ENCODE measurements at regions not wholly inside any gene's neighbourhood (a gene's known extent, or its start where the extent isn't known, plus 50 kb on each side); places are given as distances from the start of the nearest gene placed in this dataset.
"Not testable (repeated sequence)": the region's sequence is repeated elsewhere in the genome, so short reads cannot be mapped to it uniquely, and the experiment has no call there.

- Histone ChIP-seq H3K27ac (ENCODE audit: low read length) (no peak overlapping the region), H3K27me3 (ENCODE audit: control insufficient read depth, insufficient read depth, low read length) (no peaks in the 10 kb centered on the region), H3K4me1 (ENCODE audit: control insufficient read depth, insufficient read depth, low read length) (no peaks in the 10 kb centered on the region), H3K36me3 (ENCODE audit: control insufficient read depth, insufficient read depth, low read length) (no peaks in the 10 kb centered on the region), H3K4me3 (ENCODE audit: low read length) (no peak overlapping the region), H3K9me3 (replicated peaks; ENCODE audit: control insufficient read depth, low read depth, low read length) (no peaks in the 10 kb centered on the region)
- 69% methylated on average over 13 of the region's 20 CpGs for WGBS (ENCODE audit: insufficient coverage)
- no peak for DNase-seq
Measured at GRCh38 chr7:156576216-156577058, 64.1 kb upstream of the RNF32 start.

DNA sequence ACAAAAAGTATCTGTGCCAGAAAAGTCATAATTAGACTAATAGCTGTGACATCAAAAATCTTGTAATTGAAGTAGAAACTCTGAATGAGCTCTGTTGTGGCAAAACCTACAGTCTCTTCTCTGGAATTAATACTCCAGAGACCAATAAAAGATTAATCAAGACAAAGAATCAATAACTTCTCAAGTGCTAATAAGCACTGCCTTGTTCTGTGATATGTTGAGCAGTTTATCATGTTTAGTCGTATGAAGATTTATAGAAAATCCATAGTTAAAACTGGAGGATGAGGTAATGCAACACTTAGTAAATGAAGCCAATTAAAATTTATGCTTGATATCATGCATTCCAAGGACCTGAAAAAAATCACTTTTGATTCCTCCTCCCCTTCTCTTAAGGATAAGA is 72.3 kb upstream of the RNF32 start:
- Histone ChIP-seq H3K36me3 (ENCODE audit: control insufficient read depth, insufficient read depth, low read length) (no peaks in the 10 kb centered on the region), H3K27ac (ENCODE audit: low read length) (no peak overlapping the region), H3K27me3 (ENCODE audit: control insufficient read depth, insufficient read depth, low read length) (no peaks in the 10 kb centered on the region), H3K4me1 (ENCODE audit: control insufficient read depth, insufficient read depth, low read length) (no peaks in the 10 kb centered on the region), H3K4me3 (ENCODE audit: low read length) (no peak overlapping the region), H3K9me3 (replicated peaks; ENCODE audit: control insufficient read depth, low read depth, low read length) (peaks cover 2% of the 10 kb centered on the region)
- no CpG with 5 or more reads among the region's 1 CpG for WGBS (ENCODE audit: insufficient coverage)
- no peak for DNase-seq

DNA sequence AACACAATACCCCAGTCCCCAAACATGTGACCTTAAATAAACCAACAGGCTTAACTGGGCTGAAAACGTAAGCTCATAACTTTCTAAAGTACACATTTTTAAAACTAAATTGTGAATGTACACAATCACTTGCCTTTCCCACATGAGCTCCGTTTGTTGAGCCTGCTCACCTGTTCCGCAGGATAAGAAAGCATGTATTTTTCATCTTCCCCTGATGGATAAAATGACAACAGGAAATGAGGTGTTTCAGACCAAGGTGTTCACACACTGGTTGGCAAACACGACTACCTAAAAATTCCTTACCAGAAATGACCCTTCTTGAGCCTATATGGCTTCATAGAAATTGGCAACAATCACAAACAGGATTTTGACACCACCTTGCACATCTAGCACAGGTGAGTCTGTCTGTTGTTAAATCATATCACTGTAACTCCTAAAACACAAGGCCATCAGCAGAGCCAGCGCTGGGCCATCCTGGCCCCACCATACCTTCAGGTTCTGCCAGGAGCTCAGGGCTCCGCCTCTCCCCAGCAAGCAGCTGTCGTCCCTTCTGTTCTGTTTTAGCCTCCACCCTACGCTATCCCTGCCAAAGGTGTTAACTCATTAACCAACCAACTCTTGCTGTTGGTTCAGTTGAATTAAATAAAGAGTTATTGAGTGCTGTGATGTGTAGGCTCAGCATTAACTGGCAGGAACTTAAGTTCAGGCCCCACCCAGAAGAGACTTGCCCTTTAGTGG is 73.6 kb upstream of the RNF32 start:
- H3K27ac ChIP-seq (ENCODE audit: low read length), result no peak overlapping the region
- no peaks in the 10 kb centered on the region for H3K4me1 ChIP-seq (ENCODE audit: control insufficient read depth, insufficient read depth, low read length)
- no peaks in the 10 kb centered on the region for H3K27me3 ChIP-seq (ENCODE audit: control insufficient read depth, insufficient read depth, low read length)
- 82% methylated on average over 3 of the region's 8 CpGs for WGBS (ENCODE audit: insufficient coverage)
- no peak overlapping the region for H3K4me3 ChIP-seq (ENCODE audit: low read length)
- H3K9me3 ChIP-seq (replicated peaks; ENCODE audit: control insufficient read depth, low read depth, low read length), result peaks cover 2% of the 10 kb centered on the region
- no peaks in the 10 kb centered on the region for H3K36me3 ChIP-seq (ENCODE audit: control insufficient read depth, insufficient read depth, low read length)
- no peak for DNase-seq

DNA sequence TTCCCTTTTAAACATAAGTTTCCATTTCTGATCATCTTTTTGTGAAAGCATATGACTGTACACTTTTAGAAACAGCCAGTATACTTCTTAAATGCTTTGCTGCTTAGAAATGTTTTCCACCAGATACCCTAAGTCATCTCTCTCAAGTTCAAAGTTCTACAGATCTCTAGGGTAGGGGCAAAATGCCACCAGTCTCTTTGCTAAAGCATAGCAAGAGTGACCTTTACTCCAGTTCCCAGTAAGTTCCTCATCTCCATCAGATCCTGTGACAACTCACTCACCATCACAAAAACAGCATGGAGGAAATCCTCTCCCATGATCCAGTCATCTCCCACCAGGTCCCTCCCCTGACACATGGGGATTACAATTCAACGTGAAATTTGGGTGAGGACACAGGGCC is 75.6 kb upstream of the RNF32 start:
- H3K4me1 ChIP-seq (ENCODE audit: control insufficient read depth, insufficient read depth, low read length); H3K36me3 ChIP-seq (ENCODE audit: control insufficient read depth, insufficient read depth, low read length); DNase-seq; H3K27me3 ChIP-seq (ENCODE audit: control insufficient read depth, insufficient read depth, low read length); H3K9me3 ChIP-seq (replicated peaks; ENCODE audit: control insufficient read depth, low read depth, low read length); H3K27ac ChIP-seq (ENCODE audit: low read length); H3K4me3 ChIP-seq (ENCODE audit: low read length): not testable (repeated sequence)
- WGBS (ENCODE audit: insufficient coverage), result 83% methylated on average over 1 of the region's 1 CpG

- no peak overlapping the region for H3K27ac ChIP-seq (ENCODE audit: low read length)
- no peaks in the 10 kb centered on the region for H3K4me1 ChIP-seq (ENCODE audit: control insufficient read depth, insufficient read depth, low read length)
- no peaks in the 10 kb centered on the region for H3K27me3 ChIP-seq (ENCODE audit: control insufficient read depth, insufficient read depth, low read length)
- H3K9me3 ChIP-seq (replicated peaks; ENCODE audit: control insufficient read depth, low read depth, low read length), result peaks cover 2% of the 10 kb centered on the region
- H3K4me3 ChIP-seq (ENCODE audit: low read length), result no peak overlapping the region
- no peaks in the 10 kb centered on the region for H3K36me3 ChIP-seq (ENCODE audit: control insufficient read depth, insufficient read depth, low read length)
- DNase-seq, result no peak
- WGBS (ENCODE audit: insufficient coverage), result no CpG with 5 or more reads among the region's 6 CpGs
Measured at GRCh38 chr7:156560696-156561095, 79.9 kb upstream of the RNF32 start.

DNA sequence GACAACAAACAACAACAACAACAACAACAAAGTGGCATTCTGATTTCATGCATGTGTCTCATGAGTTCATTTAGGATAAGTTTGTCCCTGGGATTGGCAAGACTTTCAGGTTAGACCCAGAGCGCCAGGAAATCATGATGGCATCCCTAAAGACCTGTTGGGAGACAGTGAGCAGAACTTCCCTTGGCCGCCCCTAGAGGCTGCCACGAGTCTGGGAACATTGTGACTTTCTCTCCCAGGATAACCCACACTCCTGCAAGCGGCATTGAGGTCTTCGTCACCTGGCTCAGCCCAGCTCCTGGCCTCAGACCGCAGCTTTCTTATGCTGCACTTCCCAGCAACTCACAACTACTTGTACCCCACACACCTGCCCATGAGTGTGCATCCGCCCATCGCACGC is 80.5 kb upstream of the RNF32 start:
- Histone ChIP-seq H3K4me1 (ENCODE audit: control insufficient read depth, insufficient read depth, low read length) (no peaks in the 10 kb centered on the region), H3K9me3 (replicated peaks; ENCODE audit: control insufficient read depth, low read depth, low read length) (peaks cover 2% of the 10 kb centered on the region), H3K27ac (ENCODE audit: low read length) (no peak overlapping the region), H3K27me3 (ENCODE audit: control insufficient read depth, insufficient read depth, low read length) (no peaks in the 10 kb centered on the region), H3K4me3 (ENCODE audit: low read length) (no peak overlapping the region), H3K36me3 (ENCODE audit: control insufficient read depth, insufficient read depth, low read length) (no peaks in the 10 kb centered on the region)
- 74% methylated on average over 9 of the region's 9 CpGs for WGBS (ENCODE audit: insufficient coverage)
- no peak for DNase-seq

DNA sequence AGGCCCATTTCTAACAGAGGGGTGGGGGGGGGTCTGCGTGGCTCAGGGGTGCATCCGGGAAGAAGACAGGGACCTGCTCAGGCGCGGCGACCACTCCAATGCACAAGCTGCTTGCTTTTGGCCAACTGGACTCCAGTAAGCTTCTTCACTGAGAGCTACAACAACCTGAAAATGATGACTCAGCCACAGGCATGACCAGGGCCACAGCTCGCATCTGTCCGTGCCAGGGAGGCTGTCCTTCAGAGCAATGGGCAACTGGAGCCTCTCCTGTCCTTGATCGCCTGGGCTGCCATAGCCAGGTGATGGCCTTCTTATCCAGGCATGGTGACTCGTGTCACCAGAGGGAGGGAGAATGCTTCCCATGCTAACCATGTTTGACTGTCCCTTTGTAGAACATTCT is 81.6 kb upstream of the RNF32 start:
- H3K4me3 ChIP-seq (ENCODE audit: low read length), result no peak overlapping the region
- no peaks in the 10 kb centered on the region for H3K27me3 ChIP-seq (ENCODE audit: control insufficient read depth, insufficient read depth, low read length)
- H3K36me3 ChIP-seq (ENCODE audit: control insufficient read depth, insufficient read depth, low read length), result no peaks in the 10 kb centered on the region
- H3K4me1 ChIP-seq (ENCODE audit: control insufficient read depth, insufficient read depth, low read length), result no peaks in the 10 kb centered on the region
- no peak for DNase-seq
- H3K27ac ChIP-seq (ENCODE audit: low read length), result no peak overlapping the region
- WGBS (ENCODE audit: insufficient coverage), result 90% methylated on average over 9 of the region's 9 CpGs
- peaks cover under 1% of the 10 kb centered on the region for H3K9me3 ChIP-seq (replicated peaks; ENCODE audit: control insufficient read depth, low read depth, low read length)

GRCh38 chr7:156558198-156558597 is 82.4 kb upstream of the RNF32 start:
- no peaks in the 10 kb centered on the region for H3K4me1 ChIP-seq (ENCODE audit: control insufficient read depth, insufficient read depth, low read length)
- H3K9me3 ChIP-seq (replicated peaks; ENCODE audit: control insufficient read depth, low read depth, low read length), result no peaks in the 10 kb centered on the region
- 76% methylated on average over 2 of the region's 4 CpGs for WGBS (ENCODE audit: insufficient coverage)
- no peak overlapping the region for H3K27ac ChIP-seq (ENCODE audit: low read length)
- no peaks in the 10 kb centered on the region for H3K27me3 ChIP-seq (ENCODE audit: control insufficient read depth, insufficient read depth, low read length)
- no peak overlapping the region for H3K4me3 ChIP-seq (ENCODE audit: low read length)
- DNase-seq, result peak; percentile 2
- H3K36me3 ChIP-seq (ENCODE audit: control insufficient read depth, insufficient read depth, low read length), result no peaks in the 10 kb centered on the region

GRCh38 chr7:156556083-156556482 is 84.5 kb upstream of the RNF32 start:
- Histone ChIP-seq H3K4me1 (ENCODE audit: control insufficient read depth, insufficient read depth, low read length) (no peaks in the 10 kb centered on the region), H3K27ac (ENCODE audit: low read length) (no peak overlapping the region), H3K27me3 (ENCODE audit: control insufficient read depth, insufficient read depth, low read length) (no peaks in the 10 kb centered on the region), H3K36me3 (ENCODE audit: control insufficient read depth, insufficient read depth, low read length) (no peaks in the 10 kb centered on the region), H3K9me3 (replicated peaks; ENCODE audit: control insufficient read depth, low read depth, low read length) (no peaks in the 10 kb centered on the region), H3K4me3 (ENCODE audit: low read length) (no peak overlapping the region)
- DNase-seq, result no peak
- 86% methylated on average over 1 of the region's 2 CpGs for WGBS (ENCODE audit: insufficient coverage)

DNA sequence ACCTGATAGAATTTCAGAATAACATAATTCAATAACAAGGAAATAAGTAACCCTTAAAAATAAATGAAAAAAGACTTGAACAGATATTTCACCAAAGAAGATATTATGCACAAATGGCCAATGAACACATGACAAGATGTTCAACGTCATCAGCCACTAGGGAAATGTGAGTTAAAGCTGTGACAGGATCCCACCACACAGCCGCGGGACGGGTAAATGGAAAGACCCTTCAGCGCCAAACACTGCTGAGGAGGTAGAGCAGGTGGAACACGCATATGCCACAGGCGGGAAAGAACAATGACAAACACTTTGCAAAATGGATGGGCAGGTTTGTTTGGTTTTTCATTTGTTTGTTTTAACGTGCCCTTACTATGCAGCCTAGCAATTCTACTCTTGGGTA is 86.1 kb upstream of the RNF32 start:
- no peak for DNase-seq
- H3K36me3 ChIP-seq (ENCODE audit: control insufficient read depth, insufficient read depth, low read length), result no peaks in the 10 kb centered on the region
- no peak overlapping the region for H3K27ac ChIP-seq (ENCODE audit: low read length)
- H3K4me3 ChIP-seq (ENCODE audit: low read length), result no peak overlapping the region
- H3K9me3 ChIP-seq (replicated peaks; ENCODE audit: control insufficient read depth, low read depth, low read length), result no peaks in the 10 kb centered on the region
- no peaks in the 10 kb centered on the region for H3K4me1 ChIP-seq (ENCODE audit: control insufficient read depth, insufficient read depth, low read length)
- WGBS (ENCODE audit: insufficient coverage), result 91% methylated on average over 7 of the region's 8 CpGs
- no peaks in the 10 kb centered on the region for H3K27me3 ChIP-seq (ENCODE audit: control insufficient read depth, insufficient read depth, low read length)
